Posterior cingulate gyrus (tissue), 11 donors: ENCODE measurements at regions not wholly inside any gene's neighbourhood (a gene's known extent, or its start where the extent isn't known, plus 50 kb on each side); places are given as distances from the start of the nearest gene placed in this dataset.
A peak's percentile ranks its signal among the peaks of the same experiment; 100 is the strongest.

Experiments used
- DNase-seq, 10 donors: peaks; one replicate each; pipeline versions ENCODE4 v3.0.0 to v3.0.0-alpha.2; 2020 to 2021; ENCODE audit warnings: mixed read lengths in 3 of 10
- intact Hi-C: fragments of 100-400 bp; cut with DNase I; formaldehyde crosslinking; loops from one replicate; pipeline ENCODE4 v1.15.1; 2023

- no peak for DNase-seq
- intact Hi-C loops = no loop called here
These were observed 148.5 kb upstream of the XYLT1 start for GRCh38 chr16:17619261-17619660.

GRCh38 chr16:17617021-17617552 lies 146.3 kb upstream of the XYLT1 start:
- intact Hi-C loops = no loop called here
- no peak for DNase-seq

- intact Hi-C loops = no loop called here
- DNase-seq = no peak
These were observed 141.6 kb upstream of the XYLT1 start for GRCh38 chr16:17612336-17612735.

GRCh38 chr16:17607609-17608008 lies 136.8 kb upstream of the XYLT1 start:
- DNase-seq = no peak
- intact Hi-C loops = no loop called here

- DNase-seq = no peak
These were observed 136.3 kb upstream of the XYLT1 start for GRCh38 chr16:17607075-17607509.

GRCh38 chr16:17606460-17606859 lies 135.7 kb upstream of the XYLT1 start:
- DNase-seq = no peak
- intact Hi-C loops = no loop called here

More at GRCh38 chr16:17607075-17607509, 136.3 kb upstream of the XYLT1 start:
- intact Hi-C loops = no loop called here

- no peak for DNase-seq
- intact Hi-C loops = no loop called here
These were observed 135.0 kb upstream of the XYLT1 start for GRCh38 chr16:17605784-17606183.

GRCh38 chr16:17603626-17604025 lies 132.9 kb upstream of the XYLT1 start:
- intact Hi-C loops = no loop called here
- DNase-seq = no peak

GRCh38 chr16:17602678-17603077 lies 131.9 kb upstream of the XYLT1 start:
- DNase-seq = no peak
- intact Hi-C loops = no loop called here

GRCh38 chr16:17598968-17599367 lies 128.2 kb upstream of the XYLT1 start:
- intact Hi-C loops = no loop called here
- DNase-seq = no peak

GRCh38 chr16:17591655-17592405 lies 121.1 kb upstream of the XYLT1 start:
- DNase-seq = no peak
- intact Hi-C loops = no loop called here

GRCh38 chr16:17590711-17591654 lies 120.2 kb upstream of the XYLT1 start:
- no peak for DNase-seq
- intact Hi-C loops = no loop called here

GRCh38 chr16:17589898-17590297 lies 119.1 kb upstream of the XYLT1 start:
- intact Hi-C loops = no loop called here
- DNase-seq = no peak

GRCh38 chr16:17585449-17586074 lies 114.8 kb upstream of the XYLT1 start:
- intact Hi-C loops = no loop called here

GRCh38 chr16:17578981-17579874 lies 108.5 kb upstream of the XYLT1 start:
- intact Hi-C loops = no loop called here
- DNase-seq = peak in 5 of 10 donors; percentile 16 to 60 (median 44)

More at GRCh38 chr16:17585449-17586074, 114.8 kb upstream of the XYLT1 start:
- DNase-seq = no peak

- intact Hi-C loops = no loop called here
- no peak for DNase-seq
These were observed 103.5 kb upstream of the XYLT1 start for GRCh38 chr16:17574256-17574655.

- DNase-seq = no peak
- intact Hi-C loops = no loop called here
These were observed 101.4 kb upstream of the XYLT1 start for GRCh38 chr16:17572145-17572544.

- peak in 3 of 10 donors; percentile 11 to 83 (median 21) for DNase-seq
- intact Hi-C loops = no loop called here
These were observed 100.8 kb upstream of the XYLT1 start for GRCh38 chr16:17571499-17572093.

- DNase-seq = no peak
- intact Hi-C loops = no loop called here
These were observed 97.5 kb upstream of the XYLT1 start for GRCh38 chr16:17568239-17568638.
